Endodermal cell (in vitro differentiated cells): ENCODE measurements at regions not wholly inside any gene's neighbourhood (a gene's known extent, or its start where the extent isn't known, plus 50 kb on each side); places are given as distances from the start of the nearest gene placed in this dataset.

Experiments used
- DNase-seq: peaks from one replicate; pipeline ENCODE4 v3.0.0-alpha.2; 2017
- H3K27ac ChIP-seq: 2 replicates; pipeline ENCODE4 v1.5.1; 2013; ENCODE audit warnings: mild to moderate bottlenecking, low read depth, low read length, moderate library complexity
- H3K27me3 ChIP-seq: 2 replicates; pipeline ENCODE4 v1.6.1; 2013; ENCODE audit warnings: mild to moderate bottlenecking, low read length, moderate library complexity; ENCODE audit not compliant: insufficient read depth, control insufficient read depth, poor library complexity, severe bottlenecking
- H3K36me3 ChIP-seq: 2 replicates; pipeline ENCODE4 v1.7.0; 2013; ENCODE audit warnings: mild to moderate bottlenecking, low read length, moderate library complexity; ENCODE audit not compliant: control insufficient read depth, insufficient read depth
- H3K4me1 ChIP-seq: one replicate; pipeline ENCODE4 v1.7.0; 2013; ENCODE audit warnings: low read length; ENCODE audit not compliant: control insufficient read depth, insufficient read depth
- H3K4me3 ChIP-seq: 2 replicates; pipeline ENCODE4 v1.5.1; 2013; ENCODE audit warnings: mild to moderate bottlenecking, low read length, moderate library complexity
- H3K9ac ChIP-seq: 2 replicates; pipeline ENCODE4 v1.6.1; 2013; ENCODE audit warnings: mild to moderate bottlenecking, low read length, moderate library complexity; ENCODE audit not compliant: poor library complexity, severe bottlenecking; ENCODE audit errors: extremely low read depth
- H3K9me3 ChIP-seq: 2 replicates; pipeline ENCODE4 v1.6.1; 2013; ENCODE audit warnings: mild to moderate bottlenecking, low read length, moderate library complexity; ENCODE audit not compliant: control insufficient read depth
- H3K27ac Mint-ChIP-seq: 2 replicates; pipeline ENCODE4 v1.8.0; 2020; ENCODE audit warnings: mixed read lengths
- H3K27me3 Mint-ChIP-seq: 2 replicates; pipeline ENCODE4 v1.8.0; 2021; ENCODE audit warnings: mild to moderate bottlenecking, mixed read lengths; ENCODE audit not compliant: insufficient read depth
- H3K36me3 Mint-ChIP-seq: 2 replicates; pipeline ENCODE4 v1.8.0; 2020; ENCODE audit warnings: low read depth, mixed read lengths
- H3K4me1 Mint-ChIP-seq: 2 replicates; pipeline ENCODE4 v1.8.0; 2020; ENCODE audit warnings: mixed read lengths
- H3K4me3 Mint-ChIP-seq: 2 replicates; pipeline ENCODE4 v1.8.0; 2020; ENCODE audit warnings: mild to moderate bottlenecking, moderate library complexity, mixed read lengths
- H3K9me3 Mint-ChIP-seq: 2 replicates; pipeline ENCODE4 v1.8.0; 2020; ENCODE audit warnings: mild to moderate bottlenecking, mixed read lengths
- CTCF ChIP-seq: fragments of 200-600 bp; sonication (generic); conservative IDR thresholded peaks from 2 replicates; pipeline ENCODE4 v1.5.0; 2021; ENCODE audit warnings: antibody characterized with exemption, mild to moderate bottlenecking
- WGBS, 2 experiments: methylation state at CpG; one replicate each; pipeline versions ENCODE4 v1.1.5 to v1.1.7; 2013; ENCODE audit warnings: missing lambda C conversion rate in 2 of 2, mixed read lengths in 1 of 2; ENCODE audit not compliant: insufficient coverage in 1 of 2, insufficient read length in 1 of 2; 5-methylcytosine and 5-hydroxymethylcytosine counted together

GRCh38 chr2:239607517-239608191 lies 206.8 kb upstream of the HDAC4 start:
- Mint-ChIP-seq H3K27ac (no peak overlapping the region), H3K4me1 (no peaks in the 10 kb centered on the region), H3K4me3 (no peak overlapping the region), H3K27me3 (no peaks in the 10 kb centered on the region), H3K36me3 (no peaks in the 10 kb centered on the region), H3K9me3 (peaks cover 5% of the 10 kb centered on the region)
- H3K36me3 ChIP-seq: no peaks in the 10 kb centered on the region
- WGBS, 2 experiments: 88 to 93% methylated on average over 14 to 24 of the region's 24 CpGs
- peak; percentile 37 for DNase-seq
- H3K27me3 ChIP-seq: no peaks in the 10 kb centered on the region
- no peak overlapping the region for H3K4me3 ChIP-seq
- no peak for TF ChIP-seq CTCF
- no peak overlapping the region for H3K9ac ChIP-seq
- no peaks in the 10 kb centered on the region for H3K4me1 ChIP-seq
- H3K9me3 ChIP-seq: no peaks in the 10 kb centered on the region
- H3K27ac ChIP-seq: no peak overlapping the region

- Mint-ChIP-seq H3K9me3 (peaks cover 5% of the 10 kb centered on the region), H3K4me1 (no peaks in the 10 kb centered on the region), H3K27me3 (no peaks in the 10 kb centered on the region), H3K4me3 (no peak overlapping the region), H3K27ac (no peak overlapping the region), H3K36me3 (no peaks in the 10 kb centered on the region)
- TF ChIP-seq CTCF: no peak
- H3K9me3 ChIP-seq: no peaks in the 10 kb centered on the region
- H3K27ac ChIP-seq: no peak overlapping the region
- no peaks in the 10 kb centered on the region for H3K27me3 ChIP-seq
- no peak overlapping the region for H3K4me3 ChIP-seq
- no peak overlapping the region for H3K9ac ChIP-seq
- no peaks in the 10 kb centered on the region for H3K36me3 ChIP-seq
- DNase-seq: no peak
- H3K4me1 ChIP-seq: no peaks in the 10 kb centered on the region
- WGBS, 2 experiments: 90% methylated on average over 7 of the region's 7 CpGs
Measured at GRCh38 chr2:239606741-239607516, 206.1 kb upstream of the HDAC4 start.

GRCh38 chr2:239605976-239606375 lies 205.2 kb upstream of the HDAC4 start:
- Histone ChIP-seq H3K27me3 (no peaks in the 10 kb centered on the region), H3K4me1 (no peaks in the 10 kb centered on the region), H3K27ac (no peak overlapping the region), H3K4me3 (no peak overlapping the region), H3K9me3 (no peaks in the 10 kb centered on the region), H3K9ac (no peak overlapping the region), H3K36me3 (no peaks in the 10 kb centered on the region)
- DNase-seq: no peak
- Mint-ChIP-seq H3K36me3 (no peaks in the 10 kb centered on the region), H3K27me3 (no peaks in the 10 kb centered on the region), H3K27ac (no peak overlapping the region), H3K4me1 (no peaks in the 10 kb centered on the region), H3K4me3 (no peak overlapping the region), H3K9me3 (peaks cover 5% of the 10 kb centered on the region)
- WGBS, 2 experiments: 88 to 93% methylated on average over 3 to 5 of the region's 5 CpGs
- TF ChIP-seq CTCF: no peak
